ENCODE measurements at regions not wholly inside any gene's neighbourhood (a gene's known extent, or its start where the extent isn't known, plus 50 kb on each side); places are given as distances from the start of the nearest gene placed in this dataset.

DNA sequence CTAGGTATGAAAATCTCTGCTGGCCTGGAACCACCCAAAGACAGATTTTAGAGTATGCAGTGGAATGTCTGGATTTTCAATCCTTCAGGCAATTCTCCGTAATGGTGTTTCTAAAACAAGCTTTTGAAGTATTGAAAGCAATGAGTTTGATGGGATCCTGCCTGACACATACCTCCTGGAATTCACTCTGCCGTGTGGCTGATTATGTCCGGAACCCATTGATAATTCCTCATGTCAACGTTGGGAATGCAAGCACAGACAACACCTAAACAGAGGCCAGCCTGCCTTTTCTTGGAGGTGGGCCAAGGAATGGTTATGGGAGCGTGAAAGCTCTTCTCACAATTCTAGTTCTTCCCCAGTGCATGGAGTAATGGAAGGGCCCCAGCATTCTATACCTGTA lies 168.9 kb upstream of the HMCN1 start:
- Histone ChIP-seq H3K4me3 (replicated peaks in 1 of 3; ENCODE audit: insufficient read depth in 1 of 3, low read depth in 1 of 3, low read length in 3 of 3) (no peak overlapping the region), H3K27ac (ENCODE audit: insufficient read depth, low read depth, low read length) (no peak overlapping the region), H3K9me3 (replicated peaks; ENCODE audit: control insufficient read depth, insufficient read depth, low read length) (no peaks in the 10 kb centered on the region), H2AFZ (ENCODE audit: low read depth, low read length) (no peak overlapping the region), H3K36me3 (ENCODE audit: control insufficient read depth in 2 of 2, extremely low read depth in 1 of 2, insufficient read depth in 2 of 2, low read length in 2 of 2) (no peaks in the 10 kb centered on the region), H4K20me1 (replicated peaks; ENCODE audit: control insufficient read depth, extremely low read depth, insufficient read depth, low read length) (no peaks in the 10 kb centered on the region), H3K79me2 (ENCODE audit: control insufficient read depth, insufficient read depth, low read length) (no peaks in the 10 kb centered on the region), H3K9me1 (replicated peaks; ENCODE audit: control insufficient read depth, extremely low read depth, insufficient read depth, low read length) (no peaks in the 10 kb centered on the region), H3K27me3 (ENCODE audit: control insufficient read depth in 2 of 2, insufficient read depth in 2 of 2, low read length in 2 of 2) (no peaks in the 10 kb centered on the region), H3K9ac (replicated peaks; ENCODE audit: extremely low read depth, insufficient read depth, low read length) (no peak overlapping the region), H3K4me2 (ENCODE audit: insufficient read depth, low read length) (no peak overlapping the region), H3K4me1 (ENCODE audit: control insufficient read depth, extremely low read depth, insufficient read depth, low read length) (peaks cover 13% of the 10 kb centered on the region)
- DNase-seq (ENCODE audit: low read depth, low spot score) = no peak
- dilution Hi-C loops (cut with MboI; ENCODE audit: extremely low pct_ligation_motif_present, low sequenced_read_pairs) (no loop called here), intact Hi-C loops (cut with micrococcal nuclease) (loop anchor here (5.0 kb wide), 2 partner anchors 107 to 138 kb away; no protein-coding TSS in a partner anchor)
- no TSS peak for BruUV-seq (replicated peaks)
- ChIA-PET POLR2A (no interaction called here), CTCF (interaction anchor here (2.2 to 4.9 kb wide), 2 partner anchors 20 to 30 kb away, joined by 5 to 30 read pairs; no protein-coding TSS in a partner anchor)
- no peak for FAIRE-seq
- no peak for TF ChIP-seq POLR2AphosphoS5 (IDR thresholded peaks at IDR 0.05; ENCODE audit: insufficient read depth, low read depth, low read length)
- TF ChIP-seq POLR2A (IDR thresholded peaks at IDR 0.05; ENCODE audit: low read depth, low read length) = no peak
- TF ChIP-seq, protein P1, sequence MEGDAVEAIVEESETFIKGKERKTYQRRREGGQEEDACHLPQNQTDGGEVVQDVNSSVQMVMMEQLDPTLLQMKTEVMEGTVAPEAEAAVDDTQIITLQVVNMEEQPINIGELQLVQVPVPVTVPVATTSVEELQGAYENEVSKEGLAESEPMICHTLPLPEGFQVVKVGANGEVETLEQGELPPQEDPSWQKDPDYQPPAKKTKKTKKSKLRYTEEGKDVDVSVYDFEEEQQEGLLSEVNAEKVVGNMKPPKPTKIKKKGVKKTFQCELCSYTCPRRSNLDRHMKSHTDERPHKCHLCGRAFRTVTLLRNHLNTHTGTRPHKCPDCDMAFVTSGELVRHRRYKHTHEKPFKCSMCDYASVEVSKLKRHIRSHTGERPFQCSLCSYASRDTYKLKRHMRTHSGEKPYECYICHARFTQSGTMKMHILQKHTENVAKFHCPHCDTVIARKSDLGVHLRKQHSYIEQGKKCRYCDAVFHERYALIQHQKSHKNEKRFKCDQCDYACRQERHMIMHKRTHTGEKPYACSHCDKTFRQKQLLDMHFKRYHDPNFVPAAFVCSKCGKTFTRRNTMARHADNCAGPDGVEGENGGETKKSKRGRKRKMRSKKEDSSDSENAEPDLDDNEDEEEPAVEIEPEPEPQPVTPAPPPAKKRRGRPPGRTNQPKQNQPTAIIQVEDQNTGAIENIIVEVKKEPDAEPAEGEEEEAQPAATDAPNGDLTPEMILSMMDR (IDR thresholded peaks at IDR 0.05; ENCODE audit: extremely low read depth in 1 of 2, insufficient read depth in 1 of 2, low read depth in 1 of 2, low read length in 2 of 2) = no peak
- no peak for TF ChIP-seq MYC (IDR thresholded peaks at IDR 0.05; ENCODE audit: low read depth, low read length)
- TF ChIP-seq JUN (IDR thresholded peaks at IDR 0.05; ENCODE audit: borderline replicate concordance, insufficient read depth, insufficient read length, low read depth) = no peak
- TF ChIP-seq EZH2 (IDR thresholded peaks at IDR 0.05; ENCODE audit: borderline replicate concordance, low read depth, low read length, severe bottlenecking) = no peak
- TF ChIP-seq GATA2 (IDR thresholded peaks at IDR 0.05; ENCODE audit: insufficient read depth, insufficient read length, low read depth, low read length) = no peak
- TF ChIP-seq FOS (IDR thresholded peaks at IDR 0.05; ENCODE audit: borderline replicate concordance, insufficient read depth, low read length) = no peak
- TF ChIP-seq, protein P2, sequence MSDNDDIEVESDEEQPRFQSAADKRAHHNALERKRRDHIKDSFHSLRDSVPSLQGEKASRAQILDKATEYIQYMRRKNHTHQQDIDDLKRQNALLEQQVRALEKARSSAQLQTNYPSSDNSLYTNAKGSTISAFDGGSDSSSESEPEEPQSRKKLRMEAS (IDR thresholded peaks at IDR 0.05; ENCODE audit: insufficient read depth, insufficient read length) = no peak

All from endothelial cell of umbilical vein (primary cell).